BJ (cell line): ENCODE measurements at regions not wholly inside any gene's neighbourhood (a gene's known extent, or its start where the extent isn't known, plus 50 kb on each side); places are given as distances from the start of the nearest gene placed in this dataset.

Experiments used
- CTCF ChIA-PET: fragments of 350-600 bp; formaldehyde crosslinking; extraction: SDS; loops from one replicate; lab custom pipeline; 2021; ENCODE audit warnings: antibody characterized with exemption, inconsistent platforms; lab: Yijun Ruan, JAX
- POLR2A ChIA-PET: fragments of 300-600 bp; sonication (Branson Sonifier 250); formaldehyde crosslinking; extraction: SDS; loops from one replicate; lab custom pipeline; 2021; ENCODE audit warnings: antibody characterized with exemption; lab: Charles Lee
- DNase-seq: peaks from one replicate; pipeline ENCODE4 v3.0.0-alpha.2; 2011; ENCODE audit warnings: low read depth
- H3K27me3 ChIP-seq: 2 replicates; pipeline ENCODE4 v1.6.0; 2011; ENCODE audit warnings: low read length; ENCODE audit not compliant: control insufficient read depth, insufficient read depth
- H3K36me3 ChIP-seq: 2 replicates; pipeline ENCODE4 v1.5.1; 2011; ENCODE audit warnings: low read length; ENCODE audit not compliant: control insufficient read depth, insufficient read depth
- H3K4me3 ChIP-seq: 2 replicates; pipeline ENCODE4 v1.5.1; 2011; ENCODE audit warnings: low read depth, mild to moderate bottlenecking, control low read depth, low read length
- TF ChIP-seq, protein P1 (sequence below): IDR thresholded peaks from 2 replicates; pipeline ENCODE4 v1.5.1; 2011; ENCODE audit warnings: low read depth, mild to moderate bottlenecking, control low read depth, inconsistent platforms, low read length, moderate library complexity; ENCODE audit not compliant: insufficient read depth

DNA sequence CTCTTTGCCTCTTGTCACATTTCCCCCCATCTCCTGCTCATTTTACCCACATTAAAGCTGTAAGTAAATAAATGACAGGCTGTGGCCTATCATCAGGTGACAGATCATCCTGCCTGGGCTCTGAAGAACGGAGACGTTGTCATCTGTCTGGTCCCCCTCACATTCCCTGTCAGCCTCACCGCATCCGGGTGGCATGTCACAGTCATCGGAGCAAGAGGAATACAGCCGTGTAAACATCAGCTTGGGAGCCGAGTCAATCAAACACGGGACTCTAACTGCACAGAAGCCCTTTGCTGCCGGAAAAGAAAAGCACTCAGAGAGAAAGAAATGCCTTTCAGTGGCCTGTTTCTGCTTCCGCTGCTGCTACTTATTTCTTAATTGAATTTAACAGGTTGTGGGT is 371.9 kb upstream of the ID4 start:
- Histone ChIP-seq H3K36me3 (no peaks in the 10 kb centered on the region), H3K27me3 (peaks cover 1% of the 10 kb centered on the region; the same call in 1 of the 2 replicates), H3K4me3 (no peak overlapping the region)
- ChIA-PET CTCF (interaction anchor here (0.9 kb wide), 1 partner anchor 13 kb away, joined by 3 read pairs; no protein-coding TSS in a partner anchor), POLR2A (no interaction called here)
- no peak for DNase-seq
- TF ChIP-seq, protein P1, sequence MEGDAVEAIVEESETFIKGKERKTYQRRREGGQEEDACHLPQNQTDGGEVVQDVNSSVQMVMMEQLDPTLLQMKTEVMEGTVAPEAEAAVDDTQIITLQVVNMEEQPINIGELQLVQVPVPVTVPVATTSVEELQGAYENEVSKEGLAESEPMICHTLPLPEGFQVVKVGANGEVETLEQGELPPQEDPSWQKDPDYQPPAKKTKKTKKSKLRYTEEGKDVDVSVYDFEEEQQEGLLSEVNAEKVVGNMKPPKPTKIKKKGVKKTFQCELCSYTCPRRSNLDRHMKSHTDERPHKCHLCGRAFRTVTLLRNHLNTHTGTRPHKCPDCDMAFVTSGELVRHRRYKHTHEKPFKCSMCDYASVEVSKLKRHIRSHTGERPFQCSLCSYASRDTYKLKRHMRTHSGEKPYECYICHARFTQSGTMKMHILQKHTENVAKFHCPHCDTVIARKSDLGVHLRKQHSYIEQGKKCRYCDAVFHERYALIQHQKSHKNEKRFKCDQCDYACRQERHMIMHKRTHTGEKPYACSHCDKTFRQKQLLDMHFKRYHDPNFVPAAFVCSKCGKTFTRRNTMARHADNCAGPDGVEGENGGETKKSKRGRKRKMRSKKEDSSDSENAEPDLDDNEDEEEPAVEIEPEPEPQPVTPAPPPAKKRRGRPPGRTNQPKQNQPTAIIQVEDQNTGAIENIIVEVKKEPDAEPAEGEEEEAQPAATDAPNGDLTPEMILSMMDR: no peak

- TF ChIP-seq, protein P1: no peak
- ChIA-PET POLR2A (no interaction called here), CTCF (interaction anchor here (0.6 to 0.9 kb wide), 2 partner anchors 13 to 115 kb away, joined by 3 read pairs; no protein-coding TSS in a partner anchor)
- peaks cover under 1% of the 10 kb centered on the region; the same call in 1 of the 2 replicates for H3K27me3 ChIP-seq
- DNase-seq: peak; percentile 64
- no peaks in the 10 kb centered on the region for H3K36me3 ChIP-seq
- H3K4me3 ChIP-seq: no peak overlapping the region
These were observed 371.4 kb upstream of the ID4 start for GRCh38 chr6:19465760-19466159.

GRCh38 chr6:19470333-19470732 is 366.8 kb upstream of the ID4 start:
- TF ChIP-seq, protein P1: no peak
- CTCF ChIA-PET: no interaction called here
- no peak for DNase-seq
- Histone ChIP-seq H3K4me3 (no peak overlapping the region), H3K27me3 (no peaks in the 10 kb centered on the region), H3K36me3 (no peaks in the 10 kb centered on the region)
- POLR2A ChIA-PET: no interaction called here

- POLR2A ChIA-PET: no interaction called here
These were observed 365.0 kb upstream of the ID4 start for GRCh38 chr6:19472153-19472552.

DNA sequence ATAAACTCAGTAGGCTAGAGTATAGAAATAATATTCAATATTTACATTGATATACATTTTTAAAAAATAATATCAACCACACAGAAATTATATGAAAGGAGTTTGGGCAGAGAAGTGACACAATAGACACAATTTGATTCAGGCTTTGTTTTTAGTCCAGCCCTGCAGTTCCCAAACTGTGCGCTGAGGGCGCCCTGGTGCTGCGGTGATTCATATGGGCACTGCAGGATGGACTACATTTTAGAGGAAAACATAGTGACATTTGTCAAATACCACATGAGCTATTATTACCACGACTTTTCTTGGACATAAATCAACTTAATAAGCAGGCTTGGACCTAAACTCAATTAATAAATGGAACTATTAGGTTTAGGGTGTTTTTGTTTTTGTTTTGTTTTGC is 364.3 kb upstream of the ID4 start:
- ChIA-PET POLR2A (no interaction called here), CTCF (interaction anchor here (1.1 kb wide), 1 partner anchor 144 kb away, joined by 3 read pairs; no protein-coding TSS in a partner anchor)
- TF ChIP-seq, protein P1: peak; percentile 20; the same call in 1 of the 2 replicates
- DNase-seq: no peak
- Histone ChIP-seq H3K27me3 (no peaks in the 10 kb centered on the region), H3K36me3 (no peaks in the 10 kb centered on the region), H3K4me3 (no peak overlapping the region)

More at GRCh38 chr6:19472153-19472552, 365.0 kb upstream of the ID4 start:
- no peaks in the 10 kb centered on the region for H3K36me3 ChIP-seq
- TF ChIP-seq, protein P1: no peak
- H3K27me3 ChIP-seq: no peaks in the 10 kb centered on the region
- peak; percentile 64 for DNase-seq
- no peak overlapping the region for H3K4me3 ChIP-seq
- CTCF ChIA-PET: interaction anchor here (1.1 kb wide), 2 partner anchors 11 to 143 kb away, joined by 3 to 4 read pairs; no protein-coding TSS in a partner anchor
